DMS 273 treated with DMSO at 0.1 percent for 48 hours (cell line): ENCODE measurements at regions not wholly inside any gene's neighbourhood (a gene's known extent, or its start where the extent isn't known, plus 50 kb on each side); places are given as distances from the start of the nearest gene placed in this dataset.

Experiments
- DNase-seq: peaks from one replicate; lab custom pipeline; 2025; lab: John Stamatoyannopoulos, UW

DNA sequence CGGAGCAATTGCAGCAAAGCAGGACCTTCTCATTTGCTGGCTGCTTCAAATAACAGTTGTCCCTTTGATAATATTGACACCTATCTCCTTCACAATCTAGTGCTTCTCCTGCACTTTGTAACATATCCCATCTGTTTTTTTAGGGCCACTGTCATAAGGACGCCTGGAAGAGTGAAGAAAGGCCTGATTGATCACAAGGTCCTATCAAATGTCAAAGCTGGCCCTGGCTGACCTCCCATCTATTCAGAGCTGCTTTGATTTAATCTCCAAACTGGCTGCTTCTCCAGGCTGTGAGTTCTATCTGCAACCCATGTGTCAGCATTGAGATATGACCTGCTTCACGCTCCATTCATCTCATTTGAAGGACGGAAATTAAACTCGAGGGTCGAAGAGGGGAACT is 601.2 kb upstream of the KCNMB2 start:
- DNase-seq, result peak; percentile 35

DNA sequence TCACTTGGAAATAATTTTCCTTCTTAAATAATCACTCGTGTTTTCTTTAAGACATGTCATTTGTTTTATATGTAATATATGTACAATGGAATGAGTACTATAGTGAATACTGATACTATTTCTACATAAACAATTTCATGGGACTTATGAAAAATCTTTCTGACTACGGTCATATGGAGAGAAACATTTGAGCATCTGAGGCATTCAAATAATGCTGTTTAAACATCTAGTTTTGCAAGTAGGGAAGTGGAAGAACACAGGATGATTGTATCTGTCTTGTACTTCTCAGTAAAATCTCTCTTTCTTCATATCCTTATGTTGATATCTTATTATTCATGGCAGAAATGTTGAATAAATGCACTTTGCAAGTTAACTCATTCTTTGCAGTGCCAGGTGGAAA is 599.5 kb upstream of the KCNMB2 start:
- no peak for DNase-seq

- DNase-seq, result no peak
Measured at GRCh38 chr3:177942911-177943310, 593.3 kb upstream of the KCNMB2 start.

GRCh38 chr3:177944228-177944661 is 592.0 kb upstream of the KCNMB2 start:
- DNase-seq, result no peak

DNA sequence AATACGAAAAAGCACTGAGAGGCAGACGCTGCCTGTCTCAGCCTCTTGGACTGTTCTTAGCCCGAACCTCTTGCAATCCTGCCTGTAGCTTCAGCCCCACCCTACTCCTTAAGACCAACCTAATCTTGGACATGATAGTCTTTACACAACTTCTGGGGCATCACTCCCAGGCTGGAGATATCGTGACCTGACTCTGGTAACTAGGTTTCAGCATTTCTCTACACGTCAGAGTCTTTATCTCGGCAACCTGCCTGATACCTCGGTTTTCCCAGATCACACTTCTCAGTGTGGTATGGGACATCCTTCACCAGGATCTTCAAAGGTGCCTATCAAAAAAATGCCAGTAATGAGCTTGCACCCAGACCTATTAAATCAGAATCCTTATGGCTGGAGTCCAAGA is 590.2 kb upstream of the KCNMB2 start:
- no peak for DNase-seq

GRCh38 chr3:177946497-177946896 is 589.7 kb upstream of the KCNMB2 start:
- DNase-seq, result no peak

DNA sequence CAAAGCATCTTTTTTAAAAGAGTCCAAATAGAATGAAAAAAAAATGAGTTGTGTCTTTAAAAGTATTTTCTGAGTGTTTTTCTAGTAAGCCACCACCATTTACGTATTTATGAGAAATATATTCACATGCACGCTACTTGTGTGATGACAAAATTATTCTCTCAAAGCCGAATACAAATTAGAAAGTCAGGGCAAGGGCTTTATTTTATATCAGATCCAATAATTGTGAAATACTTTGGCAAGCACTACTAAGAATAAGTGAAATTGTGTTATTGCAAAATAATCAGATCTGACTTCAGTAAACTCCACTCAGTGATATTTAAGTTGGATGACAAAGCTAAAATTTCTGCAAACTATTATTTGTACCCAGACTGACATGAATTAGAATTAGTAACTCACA is 589.3 kb upstream of the KCNMB2 start:
- no peak for DNase-seq

DNA sequence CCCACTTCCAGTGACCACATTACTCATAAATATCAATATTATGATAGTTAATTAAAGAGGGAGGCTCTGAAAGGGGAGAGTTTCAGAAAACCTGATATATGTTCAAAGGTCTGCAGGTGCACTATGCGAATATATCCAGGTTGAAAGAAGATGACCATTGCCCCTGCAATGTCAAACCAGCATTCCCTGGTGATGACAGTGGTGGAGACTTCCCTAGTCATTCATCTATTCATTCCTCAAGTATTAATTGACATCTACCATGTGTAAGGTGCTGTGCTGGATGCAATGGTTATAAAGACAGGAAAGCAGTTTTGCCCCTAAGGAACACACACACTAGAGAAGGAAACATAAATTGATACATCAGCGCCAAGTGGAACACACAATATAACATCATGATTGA is 588.3 kb upstream of the KCNMB2 start:
- no peak for DNase-seq

- no peak for DNase-seq
Measured at GRCh38 chr3:177948716-177949425, 587.4 kb upstream of the KCNMB2 start.

GRCh38 chr3:177959188-177959587 is 577.0 kb upstream of the KCNMB2 start:
- DNase-seq, result no peak

DNA sequence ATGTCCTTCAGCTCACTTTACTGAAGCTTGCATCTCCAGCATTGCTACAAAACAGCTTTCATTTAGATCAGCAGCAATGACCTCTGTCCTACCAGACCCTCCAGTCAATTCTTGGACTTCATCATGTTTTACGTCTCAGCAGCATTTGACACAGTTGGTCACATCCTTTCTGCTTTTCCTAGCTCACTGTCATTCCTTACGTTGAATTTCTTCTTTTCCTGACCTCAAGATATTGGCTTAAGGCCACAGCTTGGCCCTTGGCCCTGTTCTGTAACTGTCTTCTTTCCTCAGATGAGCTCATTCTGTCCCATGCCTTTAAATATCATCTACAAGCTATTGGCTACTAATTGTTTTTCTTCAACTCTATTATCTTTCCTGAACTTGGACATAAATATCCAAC is 576.2 kb upstream of the KCNMB2 start:
- no peak for DNase-seq

- DNase-seq, result no peak
Measured at GRCh38 chr3:177960722-177961121, 575.5 kb upstream of the KCNMB2 start.

GRCh38 chr3:177961784-177962183 is 574.5 kb upstream of the KCNMB2 start:
- DNase-seq, result no peak

GRCh38 chr3:177966493-177966892 is 569.7 kb upstream of the KCNMB2 start:
- DNase-seq, result no peak

- no peak for DNase-seq
Measured at GRCh38 chr3:177968891-177969290, 567.3 kb upstream of the KCNMB2 start.

GRCh38 chr3:177973241-177973840 is 562.9 kb upstream of the KCNMB2 start:
- DNase-seq, result no peak

- DNase-seq, result no peak
Measured at GRCh38 chr3:177976241-177976640, 560.0 kb upstream of the KCNMB2 start.

DNA sequence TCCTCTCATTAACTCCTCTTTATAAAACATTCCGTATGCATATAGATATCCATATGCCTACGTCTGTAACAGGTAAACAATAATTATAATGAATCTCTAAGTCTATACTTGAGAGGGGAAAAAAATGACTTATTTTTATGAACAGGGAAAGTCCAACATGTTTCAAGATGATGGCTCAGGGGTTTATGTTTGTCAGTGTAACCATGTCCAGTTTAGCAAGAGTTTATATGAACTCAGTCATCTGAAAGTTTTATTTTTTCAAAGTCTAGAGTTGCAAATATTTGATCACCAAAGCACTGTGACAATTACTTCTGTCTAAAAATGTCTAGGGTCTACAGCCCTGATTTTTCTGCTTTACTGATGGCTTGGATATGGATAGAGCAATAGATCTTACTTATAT is 559.4 kb upstream of the KCNMB2 start:
- no peak for DNase-seq

- DNase-seq, result no peak
Measured at GRCh38 chr3:177977381-177978158, 558.7 kb upstream of the KCNMB2 start.

- DNase-seq, result no peak
Measured at GRCh38 chr3:177978946-177979345, 557.3 kb upstream of the KCNMB2 start.

DNA sequence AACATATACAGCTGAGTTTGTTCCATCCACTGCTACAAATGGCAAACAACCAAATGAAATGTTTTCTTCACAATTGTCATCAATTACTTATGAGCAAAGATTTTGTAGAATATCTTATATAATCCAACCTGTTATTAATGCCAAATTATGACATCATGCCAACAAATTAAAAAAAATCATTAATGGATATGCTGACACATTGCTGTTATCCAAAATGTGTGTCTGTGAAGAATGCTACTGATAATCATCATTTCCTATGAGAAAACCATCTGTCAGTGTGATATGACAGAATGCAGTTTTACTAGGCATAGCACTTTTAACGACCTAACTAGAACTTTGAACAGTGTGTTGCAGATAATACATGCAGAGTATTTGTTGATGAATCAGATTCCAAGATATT is 556.5 kb upstream of the KCNMB2 start:
- DNase-seq, result peak; percentile 11

- no peak for DNase-seq
Measured at GRCh38 chr3:177981576-177981975, 554.7 kb upstream of the KCNMB2 start.

- no peak for DNase-seq
Measured at GRCh38 chr3:177982034-177982433, 554.2 kb upstream of the KCNMB2 start.
